Stimulated activated CD8-positive, alpha-beta memory T cell treated with anti-CD3 and anti-CD28 coated beads, Interleukin-2, amount 100 ng/mL, for 48 hours (primary cell): ENCODE measurements at regions not wholly inside any gene's neighbourhood (a gene's known extent, or its start where the extent isn't known, plus 50 kb on each side); places are given as distances from the start of the nearest gene placed in this dataset.

Experiments
- DNase-seq, 2 donors: peaks; one replicate each; pipeline ENCODE4 v3.0.0-alpha.2; 2020; ENCODE audit warnings: low read depth in 2 of 2

GRCh38 chr5:141778206-141778605 is 96.2 kb upstream of the ARAP3 start:
- no peak for DNase-seq

- no peak for DNase-seq
These were observed 95.7 kb upstream of the ARAP3 start for GRCh38 chr5:141777711-141778110.

- DNase-seq = no peak
These were observed 95.1 kb upstream of the ARAP3 start for GRCh38 chr5:141777130-141777529.

- no peak for DNase-seq
These were observed 91.9 kb upstream of the ARAP3 start for GRCh38 chr5:141773779-141774562.

- no peak for DNase-seq
These were observed 90.3 kb upstream of the ARAP3 start for GRCh38 chr5:141772281-141772680.

- DNase-seq = no peak
These were observed 89.5 kb upstream of the ARAP3 start for GRCh38 chr5:141771562-141771961.

- no peak for DNase-seq
These were observed 89.0 kb upstream of the ARAP3 start for GRCh38 chr5:141771031-141771430.

GRCh38 chr5:141769671-141770070 is 87.6 kb upstream of the ARAP3 start:
- DNase-seq = no peak

- DNase-seq = no peak
These were observed 85.6 kb upstream of the ARAP3 start for GRCh38 chr5:141767671-141768070.

- DNase-seq = no peak
These were observed 84.0 kb upstream of the ARAP3 start for GRCh38 chr5:141765896-141766551.

GRCh38 chr5:141763541-141763940 is 81.5 kb upstream of the ARAP3 start:
- no peak for DNase-seq

- DNase-seq = no peak
These were observed 80.8 kb upstream of the ARAP3 start for GRCh38 chr5:141762790-141763368.

- DNase-seq = no peak
These were observed 80.3 kb upstream of the ARAP3 start for GRCh38 chr5:141762316-141762715.

GRCh38 chr5:141760753-141761152 is 78.7 kb upstream of the ARAP3 start:
- no peak for DNase-seq

GRCh38 chr5:141760193-141760592 is 78.2 kb upstream of the ARAP3 start:
- no peak for DNase-seq

GRCh38 chr5:141758310-141758998 is 76.4 kb upstream of the ARAP3 start:
- DNase-seq = no peak

GRCh38 chr5:141757402-141757801 is 75.4 kb upstream of the ARAP3 start:
- DNase-seq = no peak

- DNase-seq = no peak
These were observed 74.2 kb upstream of the ARAP3 start for GRCh38 chr5:141756196-141756595.

GRCh38 chr5:141753971-141754713 is 72.1 kb upstream of the ARAP3 start:
- no peak for DNase-seq

GRCh38 chr5:141753143-141753970 is 71.3 kb upstream of the ARAP3 start:
- DNase-seq = no peak
